MM.1S (cell line): ENCODE measurements at regions not wholly inside any gene's neighbourhood (a gene's known extent, or its start where the extent isn't known, plus 50 kb on each side); places are given as distances from the start of the nearest gene placed in this dataset.

ENCODE experiments used
- CTCF ChIP-seq: fragments of 300-600 bp; sonication (generic); IDR thresholded peaks from 2 replicates; pipeline ENCODE4 v1.5.1; 2016; ENCODE audit warnings: antibody characterized with exemption, low read length, mixed read lengths
- EZH2 ChIP-seq: fragments of 300-600 bp; sonication (generic); optimal IDR thresholded peaks from 2 replicates; pipeline ENCODE3; 2017; ENCODE audit warnings: low read depth, mild to moderate bottlenecking, antibody characterized with exemption, low read length, mixed read lengths

- TF ChIP-seq CTCF: no peak
- no peak for TF ChIP-seq EZH2
Measured at GRCh38 chr1:191818198-191818597, 340.1 kb upstream of the RGS18 start.
